IPS DF 19.7 (cell line): ENCODE measurements at regions not wholly inside any gene's neighbourhood (a gene's known extent, or its start where the extent isn't known, plus 50 kb on each side); places are given as distances from the start of the nearest gene placed in this dataset.

ENCODE experiments used
- DNase-seq: peaks from one replicate; pipeline ENCODE4 v3.0.0-alpha.2; 2013; ENCODE audit warnings: low read depth, low spot score

DNA sequence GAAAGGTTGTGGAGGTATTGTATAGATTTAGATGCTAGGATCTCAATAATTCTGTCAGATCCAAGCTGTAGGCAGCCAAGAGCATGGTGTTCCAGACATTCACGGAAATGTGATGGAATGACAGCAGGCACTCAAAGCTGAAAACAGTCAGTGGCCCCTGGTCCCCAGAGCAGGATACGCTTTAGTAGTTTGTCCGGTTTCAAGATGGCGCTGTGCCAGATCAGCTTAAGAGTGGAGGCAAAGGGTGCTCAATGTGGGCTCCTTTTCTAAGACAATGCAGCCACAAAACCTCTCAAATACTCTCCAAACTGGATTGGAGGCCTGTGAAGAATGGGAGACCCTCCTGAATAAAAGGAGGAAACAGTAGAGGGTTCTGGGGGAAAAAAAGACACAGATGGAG, 291.2 kb upstream of the HS3ST1 start:
- no peak for DNase-seq

DNA sequence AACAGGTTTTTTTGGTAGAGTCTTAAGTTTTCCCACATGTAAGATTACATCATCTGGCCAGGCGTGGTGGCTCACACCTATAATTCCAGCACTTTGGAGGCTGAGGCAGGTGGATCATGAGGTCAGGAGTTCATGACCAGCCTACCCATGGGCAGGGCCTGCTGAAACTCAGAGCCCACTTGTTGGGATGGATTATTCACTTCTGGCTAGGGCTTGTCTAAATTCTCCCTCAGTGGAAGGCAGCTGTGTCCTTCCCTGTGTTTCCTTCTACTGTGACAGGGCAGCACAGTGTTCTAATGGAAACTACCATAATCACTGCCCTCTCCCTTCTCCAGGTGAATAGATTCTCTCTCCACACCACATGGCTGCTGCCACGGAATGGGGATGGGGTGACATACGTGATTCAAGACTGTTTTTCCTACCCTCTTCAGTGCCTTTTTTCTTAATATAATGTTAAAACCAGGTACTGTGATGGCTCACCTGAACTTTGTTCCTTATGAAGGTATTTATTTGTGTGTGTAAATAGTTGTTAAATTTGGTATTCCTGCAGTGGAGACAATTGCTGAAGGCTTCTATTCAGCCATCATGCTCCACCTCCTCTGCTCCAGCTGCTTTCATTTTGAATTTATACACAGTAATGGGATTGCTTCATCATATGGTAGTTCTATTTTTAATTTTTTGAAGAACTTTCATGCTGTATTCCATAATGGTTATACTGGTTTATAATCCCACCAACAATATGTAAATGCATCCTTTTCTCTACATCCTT, 287.2 kb upstream of the HS3ST1 start:
- DNase-seq = no peak

DNA sequence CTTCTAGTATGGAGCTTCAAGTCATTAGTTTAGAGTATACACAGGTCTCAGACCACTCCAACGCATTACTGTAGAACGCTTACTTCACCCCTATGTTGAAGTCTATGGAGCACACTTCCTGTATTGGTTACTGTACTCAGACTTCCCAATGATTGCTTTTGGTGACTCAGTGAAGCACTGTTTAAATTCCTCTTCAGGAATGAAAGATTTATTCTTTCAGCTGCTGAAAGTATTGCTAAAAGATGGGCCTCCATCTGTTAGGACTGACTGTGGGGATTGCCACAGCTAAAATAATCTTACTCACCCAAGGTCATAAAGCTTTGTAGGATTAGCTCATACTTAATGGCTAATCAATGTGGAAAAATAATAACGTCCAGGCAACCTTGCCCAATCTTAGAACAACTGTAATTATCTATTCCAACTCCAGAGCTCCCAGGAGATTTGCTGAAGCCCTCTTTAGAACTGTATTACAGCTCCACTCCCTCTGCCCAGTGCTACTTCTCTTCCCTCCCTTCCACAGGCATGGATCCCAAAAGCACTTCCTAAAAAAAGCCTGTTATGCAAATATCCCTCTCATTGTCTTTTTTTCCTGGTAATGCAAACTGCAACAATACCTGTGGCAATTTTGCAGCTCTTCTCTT, 281.9 kb upstream of the HS3ST1 start:
- DNase-seq = no peak

DNA sequence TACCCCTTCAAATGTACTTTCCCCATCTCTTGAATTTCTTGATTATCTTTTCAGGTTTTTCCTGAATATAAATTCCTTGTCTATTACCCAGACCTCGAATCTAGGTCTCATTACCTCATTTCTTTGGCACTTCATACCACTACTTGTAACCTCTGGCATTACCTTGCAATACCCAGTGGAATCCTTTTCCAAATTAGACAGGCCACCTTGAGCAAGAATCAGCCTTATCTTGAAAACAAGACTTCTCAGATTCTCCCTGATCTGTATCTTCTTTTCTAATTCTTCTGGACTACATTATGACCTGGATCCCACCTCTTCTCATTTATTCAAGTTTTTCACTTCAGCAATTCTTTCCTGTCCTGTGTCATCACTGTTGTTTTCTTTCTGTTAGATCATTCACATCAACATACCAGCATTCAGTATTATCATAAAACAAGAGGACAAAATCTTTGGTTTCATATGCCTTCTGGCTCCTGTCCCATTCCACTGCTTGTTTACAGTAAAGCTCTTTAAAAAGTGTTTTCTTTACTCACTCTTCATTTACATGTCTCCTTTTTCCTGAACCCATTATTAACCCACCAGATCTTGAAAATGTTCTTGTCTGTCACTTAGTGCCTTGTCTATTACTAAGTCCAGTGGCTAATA, 275.6 kb upstream of the HS3ST1 start:
- DNase-seq = no peak

DNA sequence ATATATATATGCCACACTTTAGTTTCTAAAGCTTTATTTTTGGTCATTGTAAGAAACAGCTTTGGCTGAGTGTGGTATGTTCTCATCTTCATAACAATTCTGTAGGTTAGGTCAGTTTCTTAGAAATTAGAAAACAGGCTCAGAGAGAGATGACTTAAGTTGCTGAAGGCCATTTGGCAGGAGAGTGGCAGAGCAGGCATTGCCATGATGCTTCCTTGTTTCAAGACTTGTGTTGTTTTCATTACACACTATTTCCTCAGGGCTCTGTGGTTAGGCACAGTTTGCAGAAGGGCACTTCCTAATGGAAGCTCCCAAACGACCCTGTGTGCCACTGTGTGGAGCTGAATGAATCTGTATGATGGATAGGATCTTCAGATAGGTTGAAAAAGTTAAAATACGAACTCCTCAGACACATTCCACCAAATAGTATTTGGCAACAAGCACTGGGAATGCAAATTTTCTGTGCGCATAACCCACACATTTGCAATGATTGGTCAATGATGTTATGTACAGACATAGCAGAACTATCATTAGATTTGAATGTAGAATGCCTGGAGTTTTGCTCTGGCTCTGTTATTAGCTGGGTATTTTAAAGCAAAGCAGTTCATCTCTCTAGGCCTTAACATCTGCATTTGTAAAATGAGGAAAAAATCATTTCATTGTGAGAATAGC, 274.3 kb upstream of the HS3ST1 start:
- DNase-seq = no peak

DNA sequence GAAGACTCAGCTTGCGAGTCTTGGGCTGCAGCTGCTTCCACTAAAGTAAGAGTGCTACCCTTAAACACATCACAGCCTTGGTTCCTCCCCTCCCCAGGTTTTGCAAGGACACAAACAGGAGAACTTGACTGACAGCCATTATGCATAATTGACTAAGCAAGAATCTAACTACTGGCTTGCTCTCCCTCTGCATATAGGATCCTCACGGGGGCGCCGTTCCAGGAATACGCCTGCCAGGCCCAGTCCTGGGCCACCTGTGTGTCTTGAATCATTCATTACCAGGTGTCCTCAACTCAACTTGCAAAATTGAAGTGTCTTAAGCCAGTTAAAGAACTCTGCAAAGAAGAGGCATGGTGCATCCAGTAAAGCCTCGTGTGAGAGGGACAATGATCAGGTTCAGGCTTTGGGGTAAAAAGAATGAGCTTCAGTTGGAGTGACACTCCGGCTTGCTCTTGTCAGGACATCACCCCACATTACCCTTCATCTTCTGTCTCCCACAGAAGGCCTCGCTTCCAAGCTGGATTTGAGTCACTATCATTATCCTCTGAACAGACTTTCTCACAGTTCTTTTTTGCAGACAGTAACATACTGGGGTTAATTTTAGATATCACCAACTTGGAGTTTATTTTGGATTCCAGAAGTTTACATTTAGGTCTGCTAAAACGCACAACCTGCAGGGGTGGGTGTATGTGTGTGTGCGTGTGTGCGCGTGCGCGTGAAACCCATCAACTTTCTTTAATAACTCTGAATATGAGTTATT, 273.5 kb upstream of the HS3ST1 start:
- no peak for DNase-seq

DNA sequence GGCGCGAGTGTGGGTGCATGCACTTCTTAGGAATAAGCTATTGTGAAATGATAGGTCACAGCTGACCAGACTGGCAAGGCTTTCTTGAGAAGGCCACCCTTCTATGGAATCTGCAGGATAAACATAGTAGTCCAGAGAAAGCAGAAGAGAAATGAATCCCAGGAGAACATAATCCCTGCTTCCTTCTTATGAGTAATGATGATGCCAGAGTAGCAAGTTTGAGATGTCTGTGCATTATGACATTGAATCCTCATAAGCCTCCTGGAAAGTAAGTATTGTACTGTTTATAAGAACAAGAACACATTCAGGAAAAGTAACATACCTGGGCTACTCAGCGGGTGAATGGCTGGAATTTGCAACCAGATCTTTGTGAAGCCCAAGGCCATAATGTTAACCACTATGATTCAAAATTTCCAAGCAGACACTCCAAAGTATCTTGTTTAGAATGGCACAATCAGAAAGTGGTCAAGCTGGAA, 272.1 kb upstream of the HS3ST1 start:
- no peak for DNase-seq

DNA sequence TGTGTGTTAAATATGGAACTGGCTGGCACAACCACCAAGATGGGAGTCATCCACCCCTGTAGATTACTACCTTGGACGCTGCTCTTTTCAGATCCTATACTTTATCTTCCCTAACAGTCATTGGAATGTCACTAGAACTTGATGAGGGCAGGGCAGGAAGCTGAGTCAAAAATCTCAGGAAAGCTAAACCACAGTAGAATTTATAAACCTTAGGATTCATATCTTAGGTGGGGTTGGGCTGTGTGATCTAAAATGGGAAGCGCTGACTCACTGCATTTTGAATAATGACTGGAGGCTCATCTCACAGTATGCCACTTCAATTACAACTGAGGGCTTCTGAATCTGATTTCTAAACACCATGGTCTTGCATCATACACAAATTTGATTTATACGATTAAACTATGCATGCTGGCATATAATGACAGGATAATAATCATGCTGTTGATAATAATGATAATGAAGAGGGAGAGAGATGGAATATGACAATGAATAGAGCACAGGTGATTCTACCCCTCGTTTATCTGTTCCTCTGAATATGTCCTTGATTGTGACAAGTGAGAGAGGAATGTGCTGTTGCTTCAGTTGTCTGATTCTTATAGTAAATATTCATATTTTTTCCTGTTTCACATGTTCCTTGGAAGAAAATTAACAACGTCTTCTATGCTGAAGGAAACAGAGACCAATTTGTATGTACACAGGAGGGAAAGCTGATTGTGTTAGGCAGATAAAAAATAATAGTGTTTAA, 270.3 kb upstream of the HS3ST1 start:
- DNase-seq = no peak

DNA sequence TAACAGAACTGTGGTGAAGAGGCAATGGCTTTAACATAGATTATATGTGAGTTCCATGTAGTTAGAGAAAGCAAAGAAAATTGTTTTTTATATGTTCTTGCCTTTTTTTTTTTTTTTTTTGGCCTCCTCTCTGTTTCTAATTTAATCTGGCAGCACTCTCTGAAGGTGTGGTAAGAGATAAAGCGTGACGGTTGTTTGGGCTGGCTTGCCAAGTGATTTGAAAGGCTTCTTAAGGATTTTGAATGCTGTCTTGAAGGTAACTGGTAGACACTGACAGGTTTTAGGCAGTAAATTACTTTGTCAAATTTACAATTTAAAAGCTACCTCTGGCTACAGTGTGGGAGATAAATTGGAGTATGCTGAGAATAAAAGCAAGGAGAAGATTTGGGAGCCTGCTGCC, 269.3 kb upstream of the HS3ST1 start:
- no peak for DNase-seq

DNA sequence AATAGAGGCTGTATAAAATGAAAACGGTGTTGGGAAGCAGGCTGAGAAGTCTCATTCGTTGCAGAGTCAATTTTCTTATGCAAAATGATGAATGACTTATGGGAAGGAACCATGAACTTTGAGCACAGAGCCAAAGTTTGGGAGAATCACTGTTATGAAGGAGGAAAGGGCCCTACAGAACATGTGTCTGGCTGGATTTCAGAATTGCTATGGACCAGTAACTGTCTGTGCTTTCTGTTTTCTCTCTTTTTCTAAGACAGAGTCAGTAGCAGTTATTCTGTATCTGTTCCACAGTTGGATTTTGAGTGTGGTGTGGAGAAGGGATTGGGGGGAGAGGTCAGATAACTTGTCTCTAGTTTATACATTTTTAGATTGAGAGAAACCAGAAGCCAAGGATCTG, 265.0 kb upstream of the HS3ST1 start:
- no peak for DNase-seq

DNA sequence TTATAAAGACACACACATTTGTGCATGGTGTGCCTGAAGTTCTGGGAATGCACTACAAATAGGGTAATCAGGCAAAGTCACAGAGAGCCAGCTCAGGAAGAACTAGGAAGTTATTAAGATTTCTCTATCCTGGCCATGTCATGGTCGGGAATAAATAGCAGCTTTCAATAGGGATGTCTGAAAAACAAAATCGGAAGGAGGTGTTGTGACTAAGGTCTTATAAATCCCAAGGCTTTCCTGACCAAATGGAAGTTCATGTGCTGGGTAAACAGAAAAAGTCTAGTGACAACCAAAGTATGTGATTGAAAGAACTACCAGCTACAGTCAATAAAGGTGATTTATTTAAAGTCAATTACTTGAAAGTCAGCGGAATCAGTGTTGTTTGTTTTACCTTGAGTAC, 262.5 kb upstream of the HS3ST1 start:
- no peak for DNase-seq

DNA sequence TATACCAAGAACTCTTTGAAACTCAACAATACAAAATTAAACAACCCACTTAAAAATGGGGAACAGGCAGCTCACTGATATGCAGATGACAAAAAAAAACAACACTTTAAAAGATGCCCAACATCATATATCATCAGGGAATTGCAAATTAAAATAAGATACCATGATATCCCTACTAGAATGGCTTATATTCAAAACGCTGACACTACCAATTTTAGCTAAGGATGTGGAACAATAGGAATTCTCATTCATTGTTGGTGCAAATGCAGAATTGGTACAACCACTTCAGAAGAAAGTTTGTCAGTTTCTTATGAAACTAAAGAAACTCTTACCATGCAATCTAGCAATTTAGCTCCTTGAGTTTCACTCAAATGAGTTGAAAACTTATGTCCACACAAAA, 259.0 kb upstream of the HS3ST1 start:
- no peak for DNase-seq

DNA sequence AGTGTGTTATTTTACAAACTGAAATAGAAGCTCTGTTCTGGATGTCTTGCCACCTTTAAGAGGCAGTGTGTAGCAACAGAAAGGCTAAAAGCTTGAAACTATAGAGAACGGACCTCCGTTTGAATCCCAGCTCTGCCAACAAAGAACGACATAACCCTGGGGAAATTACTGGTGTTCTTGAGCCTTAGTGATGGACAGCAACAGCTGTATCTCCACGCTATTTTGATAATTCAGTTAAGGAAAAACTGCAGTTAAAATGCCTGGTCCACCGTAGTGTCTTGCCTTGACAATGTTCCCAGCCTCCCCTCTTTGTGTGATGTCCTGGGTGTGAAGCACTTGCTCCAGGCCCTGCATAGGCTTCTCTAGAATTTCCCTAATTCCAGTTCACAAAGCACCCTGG, 256.8 kb upstream of the HS3ST1 start:
- no peak for DNase-seq

DNA sequence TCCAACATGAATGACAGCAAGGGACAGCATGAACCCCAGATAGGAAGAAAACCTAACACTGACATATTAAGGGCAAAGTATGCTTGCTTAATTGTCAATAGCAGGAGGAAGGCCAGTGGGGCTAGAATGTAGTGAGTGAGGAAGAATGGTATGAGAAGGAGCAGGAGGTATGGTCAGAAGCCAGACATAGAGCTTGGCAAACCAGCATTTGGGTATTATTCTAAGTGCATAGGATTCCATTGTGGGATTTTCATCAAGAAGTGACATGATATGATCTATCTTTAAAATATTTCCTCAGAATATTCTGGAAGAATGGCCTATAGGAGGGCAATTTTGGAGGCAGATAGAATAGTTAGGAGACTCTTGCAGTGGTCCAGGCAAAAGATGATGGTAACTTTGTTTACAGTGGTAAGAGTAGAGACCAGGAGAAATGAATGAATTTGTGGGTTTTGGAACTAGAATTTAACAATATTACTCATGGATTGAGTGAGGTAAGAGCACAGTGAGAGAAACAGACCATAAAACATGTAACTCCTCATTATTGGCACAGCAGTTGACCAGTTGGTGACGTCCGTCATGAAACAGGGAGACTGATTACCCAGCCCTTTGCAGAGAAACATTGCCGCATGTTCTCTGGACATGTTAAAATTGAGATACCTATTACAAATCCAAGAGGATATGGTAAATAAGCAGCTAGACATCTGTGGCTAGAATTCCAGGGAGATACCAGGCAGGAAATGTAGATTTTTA, 246.5 kb upstream of the HS3ST1 start:
- DNase-seq = no peak

DNA sequence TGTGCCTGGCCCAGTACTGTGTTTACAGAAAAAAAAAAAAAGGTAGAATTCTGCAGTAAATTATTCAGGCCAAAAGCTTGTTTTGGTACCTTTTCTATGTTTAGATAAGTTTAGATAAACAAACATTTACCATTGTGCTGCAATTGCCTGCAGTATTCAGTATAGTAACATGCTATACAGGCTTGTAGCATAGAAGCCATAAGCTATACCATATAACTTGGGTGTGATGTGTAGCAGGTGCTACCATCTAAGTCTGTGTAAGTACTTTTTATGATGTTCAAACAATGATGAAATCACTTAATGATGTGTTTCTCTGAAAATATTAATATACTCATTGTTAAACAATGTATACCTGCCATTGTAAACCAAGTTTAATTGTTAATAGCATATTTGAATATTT, 241.6 kb upstream of the HS3ST1 start:
- no peak for DNase-seq

DNA sequence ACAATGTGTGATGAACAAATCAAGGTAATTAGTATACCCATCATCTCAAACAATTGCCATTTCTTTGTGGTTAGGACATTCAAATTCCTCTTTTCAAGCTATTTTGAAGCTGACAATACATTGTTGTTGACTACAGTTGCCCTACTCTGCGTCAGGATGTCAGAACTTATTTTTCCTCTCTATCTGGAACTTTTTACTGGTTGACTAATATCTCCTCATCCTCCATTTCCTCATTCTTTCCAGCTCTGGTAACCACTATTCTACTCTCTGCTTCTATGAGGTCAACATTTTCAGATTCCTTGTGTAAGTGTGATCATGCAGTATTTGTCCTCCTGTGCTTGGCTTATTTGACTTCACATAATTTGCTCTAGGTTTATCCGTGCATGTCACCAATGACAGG, 240.5 kb upstream of the HS3ST1 start:
- no peak for DNase-seq

DNA sequence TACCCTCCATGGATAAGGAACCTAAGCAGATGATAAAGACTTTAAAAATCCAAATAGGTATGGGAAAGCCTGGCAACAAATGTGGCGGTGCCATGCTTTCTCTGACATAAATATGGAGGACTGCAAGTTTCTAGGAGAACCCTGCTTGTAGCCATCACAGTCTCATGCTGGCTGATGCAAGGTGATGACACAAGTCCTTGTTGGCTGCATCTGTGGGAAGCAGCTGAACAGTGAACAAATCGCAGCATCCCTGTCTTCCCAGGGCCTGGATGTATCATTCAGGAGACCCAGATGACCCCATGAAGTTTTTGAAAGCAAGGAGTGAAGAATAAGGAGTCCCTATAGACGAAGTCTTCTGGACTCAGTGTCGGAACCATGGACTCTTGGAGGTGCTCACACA, 234.4 kb upstream of the HS3ST1 start:
- no peak for DNase-seq

DNA sequence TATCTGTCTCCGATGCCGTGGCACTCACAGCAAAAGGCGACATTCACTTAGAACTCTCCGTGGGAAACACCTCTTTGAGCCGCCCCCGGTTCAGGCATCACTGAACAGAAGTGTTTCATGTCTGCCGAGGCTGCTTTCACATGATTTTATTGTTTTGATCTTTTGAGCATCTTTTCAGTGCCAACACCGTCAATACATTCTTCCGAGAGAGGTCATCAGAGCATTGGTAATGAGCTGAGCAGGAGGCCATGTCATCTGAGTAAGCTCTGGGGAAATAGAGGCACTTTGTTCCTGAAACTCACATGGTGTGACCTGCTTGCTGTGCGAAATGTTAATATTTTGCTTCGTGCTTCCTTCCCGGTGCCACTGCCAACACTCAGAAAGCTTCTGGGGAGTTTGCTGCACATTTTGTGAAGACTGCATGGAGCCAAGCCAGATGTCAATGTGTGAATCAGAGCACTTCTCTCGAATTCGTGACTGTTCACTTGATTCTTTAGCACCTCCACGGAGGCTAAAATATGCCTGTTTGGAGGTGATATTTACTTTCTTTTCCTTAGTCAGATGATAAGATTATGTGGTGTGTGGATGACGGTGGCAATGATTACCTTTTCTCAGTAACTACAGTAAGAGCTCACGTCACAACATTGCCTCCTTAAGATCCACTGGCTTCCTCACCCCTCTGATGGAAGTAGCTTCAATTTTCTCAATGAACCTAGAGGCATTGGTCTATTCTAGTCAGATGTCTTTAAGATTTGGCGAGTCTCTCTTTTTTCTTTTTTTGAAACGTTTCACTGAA, 222.3 kb upstream of the HS3ST1 start:
- no peak for DNase-seq

DNA sequence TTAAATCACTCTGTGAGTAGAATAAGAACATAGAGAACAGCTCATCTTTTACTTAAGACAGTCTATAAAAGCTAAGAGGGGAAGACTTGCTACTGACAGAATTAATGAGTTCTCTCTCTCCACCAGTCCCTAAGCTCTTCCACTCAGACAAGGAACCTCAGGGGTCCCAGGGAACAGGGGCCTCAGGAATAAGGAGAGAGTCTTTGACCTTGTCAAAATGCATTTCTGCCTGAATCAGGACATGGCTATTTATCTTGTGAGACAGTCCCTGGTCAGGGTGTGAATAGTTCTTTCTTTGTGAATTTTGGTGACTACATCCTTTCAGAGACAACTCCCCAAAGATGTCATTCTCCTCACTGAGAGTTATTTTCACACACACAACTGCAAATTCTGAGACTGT, 218.7 kb upstream of the HS3ST1 start:
- DNase-seq = no peak
